ENCODE measurements at regions not wholly inside any gene's neighbourhood (a gene's known extent, or its start where the extent isn't known, plus 50 kb on each side); places are given as distances from the start of the nearest gene placed in this dataset.
"Not testable (repeated sequence)": the region's sequence is repeated elsewhere in the genome, so short reads cannot be mapped to it uniquely, and the experiment has no call there.

DNA sequence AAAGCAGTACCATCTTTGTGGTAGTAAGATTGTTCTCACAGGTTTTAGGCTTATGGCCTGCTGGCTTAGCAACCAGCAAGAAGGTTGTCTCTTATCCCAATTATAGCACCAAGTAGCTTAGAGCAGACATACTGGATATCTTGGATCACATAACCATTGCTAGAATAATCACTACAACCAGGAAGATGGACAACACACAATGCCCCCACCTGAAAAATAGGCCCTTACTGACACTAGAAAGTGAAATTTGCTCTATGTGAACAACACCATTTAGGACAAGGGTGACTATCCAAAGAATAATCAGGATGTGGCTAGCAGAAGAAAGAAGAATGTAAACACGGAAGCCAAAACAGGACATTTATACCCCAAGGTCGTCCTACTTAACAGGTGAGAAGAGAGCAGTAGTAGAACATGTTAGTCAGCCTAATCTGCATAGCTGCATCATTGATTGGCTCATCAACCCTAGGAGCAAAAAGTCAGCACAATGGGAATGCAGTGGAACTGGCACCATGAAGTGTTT lies 172.7 kb upstream of the MARCKS start:
- TF ChIP-seq, protein P1, sequence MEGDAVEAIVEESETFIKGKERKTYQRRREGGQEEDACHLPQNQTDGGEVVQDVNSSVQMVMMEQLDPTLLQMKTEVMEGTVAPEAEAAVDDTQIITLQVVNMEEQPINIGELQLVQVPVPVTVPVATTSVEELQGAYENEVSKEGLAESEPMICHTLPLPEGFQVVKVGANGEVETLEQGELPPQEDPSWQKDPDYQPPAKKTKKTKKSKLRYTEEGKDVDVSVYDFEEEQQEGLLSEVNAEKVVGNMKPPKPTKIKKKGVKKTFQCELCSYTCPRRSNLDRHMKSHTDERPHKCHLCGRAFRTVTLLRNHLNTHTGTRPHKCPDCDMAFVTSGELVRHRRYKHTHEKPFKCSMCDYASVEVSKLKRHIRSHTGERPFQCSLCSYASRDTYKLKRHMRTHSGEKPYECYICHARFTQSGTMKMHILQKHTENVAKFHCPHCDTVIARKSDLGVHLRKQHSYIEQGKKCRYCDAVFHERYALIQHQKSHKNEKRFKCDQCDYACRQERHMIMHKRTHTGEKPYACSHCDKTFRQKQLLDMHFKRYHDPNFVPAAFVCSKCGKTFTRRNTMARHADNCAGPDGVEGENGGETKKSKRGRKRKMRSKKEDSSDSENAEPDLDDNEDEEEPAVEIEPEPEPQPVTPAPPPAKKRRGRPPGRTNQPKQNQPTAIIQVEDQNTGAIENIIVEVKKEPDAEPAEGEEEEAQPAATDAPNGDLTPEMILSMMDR (IDR thresholded peaks at IDR 0.05; ENCODE audit: insufficient read depth, low read depth, low read length, missing control alignments), result no peak
- H3K4me3 ChIP-seq (ENCODE audit: low read depth, low read length), result no peak overlapping the region
- DNase-seq (ENCODE audit: low read depth), result no peak

DNA sequence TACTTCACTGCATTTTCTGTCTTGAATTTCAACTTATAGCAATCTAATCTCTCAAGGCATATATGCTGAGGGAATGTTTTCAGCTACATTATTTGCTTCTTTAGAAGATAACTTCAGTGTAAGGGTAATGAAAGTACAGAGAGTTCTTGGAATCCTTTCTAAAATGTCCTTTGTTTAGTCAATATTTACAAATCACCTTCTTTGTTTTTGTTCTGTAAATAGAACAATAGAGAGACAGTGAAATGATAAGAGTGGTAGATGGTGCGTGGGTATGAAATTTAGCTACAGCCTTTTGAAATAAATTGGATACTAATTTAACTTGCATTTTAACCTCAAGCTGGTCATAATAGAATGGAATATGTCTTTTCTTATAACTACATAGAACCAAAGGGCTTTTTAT lies 171.1 kb upstream of the MARCKS start:
- TF ChIP-seq, protein P1 (IDR thresholded peaks at IDR 0.05; ENCODE audit: insufficient read depth, low read depth, low read length, missing control alignments), result no peak
- DNase-seq (ENCODE audit: low read depth), result no peak
- H3K4me3 ChIP-seq (ENCODE audit: low read depth, low read length), result no peak overlapping the region

DNA sequence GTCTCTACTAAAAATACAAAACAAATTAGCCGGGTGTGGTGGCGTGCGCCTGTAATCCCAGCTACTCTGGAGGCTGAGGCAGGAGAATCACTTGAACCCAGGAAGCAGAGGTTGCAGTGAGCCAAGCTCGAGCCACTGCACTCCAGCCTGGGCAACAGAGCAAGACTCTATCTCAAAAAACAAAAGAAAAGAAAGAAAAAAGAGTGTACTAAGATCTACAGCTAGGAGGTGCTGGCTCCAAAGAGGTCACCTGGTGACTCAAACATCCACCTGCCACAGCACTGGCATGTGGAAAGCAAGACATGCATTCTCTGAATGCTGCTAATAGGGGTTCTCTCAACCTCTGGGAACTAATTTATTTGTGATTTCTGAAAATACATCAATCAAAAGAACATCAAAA lies 167.5 kb upstream of the MARCKS start:
- DNase-seq (ENCODE audit: low read depth), result peak; percentile 38
- not testable (repeated sequence) for H3K4me3 ChIP-seq (ENCODE audit: low read depth, low read length)
- TF ChIP-seq, protein P1 (IDR thresholded peaks at IDR 0.05; ENCODE audit: insufficient read depth, low read depth, low read length, missing control alignments), result peak; percentile 4

- H3K4me3 ChIP-seq (ENCODE audit: low read depth, low read length), result no peak overlapping the region
- peak; percentile 68 for DNase-seq (ENCODE audit: low read depth)
- TF ChIP-seq, protein P1 (IDR thresholded peaks at IDR 0.05; ENCODE audit: insufficient read depth, low read depth, low read length, missing control alignments), result no peak
Observed at GRCh38 chr6:113690281-113691259, 166.6 kb upstream of the MARCKS start.

DNA sequence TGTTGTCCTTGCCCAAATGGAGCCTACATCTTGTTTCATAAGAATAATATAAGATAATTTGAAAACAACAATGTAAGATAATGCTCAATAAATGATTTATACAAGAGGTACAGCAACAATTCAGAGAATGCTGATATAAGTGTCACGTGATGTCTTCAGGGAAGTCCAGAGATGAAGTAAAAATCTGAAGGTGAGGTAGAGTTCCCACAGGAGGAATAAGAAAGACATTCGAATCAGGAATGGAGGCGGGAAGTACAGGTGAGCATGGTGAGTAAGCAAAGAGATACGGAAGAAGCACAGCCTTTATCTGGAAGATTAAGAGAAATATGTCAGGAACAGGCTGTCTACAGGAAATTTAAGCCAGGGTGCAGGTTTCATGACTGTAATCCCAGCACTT lies 165.9 kb upstream of the MARCKS start:
- TF ChIP-seq, protein P1 (IDR thresholded peaks at IDR 0.05; ENCODE audit: insufficient read depth, low read depth, low read length, missing control alignments), result no peak
- no peak for DNase-seq (ENCODE audit: low read depth)
- no peak overlapping the region for H3K4me3 ChIP-seq (ENCODE audit: low read depth, low read length)

DNA sequence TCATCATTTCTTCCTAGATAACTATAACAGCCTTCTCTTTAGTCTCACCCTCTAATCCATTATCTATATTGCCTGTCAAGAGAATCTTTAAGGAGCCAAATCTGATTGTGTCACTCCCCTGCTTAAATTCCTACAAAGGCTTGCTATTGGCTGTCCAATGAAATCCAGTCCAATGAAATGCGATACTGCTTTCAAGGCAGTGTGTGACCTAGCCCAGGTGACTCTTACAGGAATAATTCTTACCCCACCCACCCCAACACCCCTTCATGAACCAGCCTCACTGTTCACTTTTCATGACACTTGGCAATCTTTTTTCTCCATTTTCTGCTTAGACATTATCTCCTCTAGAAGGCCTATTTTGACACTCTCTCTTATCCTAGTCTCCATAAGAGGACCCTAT lies 163.3 kb upstream of the MARCKS start:
- TF ChIP-seq, protein P1 (IDR thresholded peaks at IDR 0.05; ENCODE audit: insufficient read depth, low read depth, low read length, missing control alignments), result no peak
- no peak overlapping the region for H3K4me3 ChIP-seq (ENCODE audit: low read depth, low read length)
- no peak for DNase-seq (ENCODE audit: low read depth)

Measured in GM12865 (cell line).